ENCODE measurements at regions not wholly inside any gene's neighbourhood (a gene's known extent, or its start where the extent isn't known, plus 50 kb on each side); places are given as distances from the start of the nearest gene placed in this dataset.

- no peak overlapping the region for H3K27ac ChIP-seq
- H3K9me3 ChIP-seq, result no peaks in the 10 kb centered on the region
- DNase-seq (no peak), ATAC-seq (no peak)
- H3K27me3 ChIP-seq, result no peaks in the 10 kb centered on the region
- no peak overlapping the region for H3K4me3 ChIP-seq
- WGBS, 2 donors, result 61 to 66% methylated on average over 5 of the region's 5 CpGs
- no peaks in the 10 kb centered on the region for H3K4me1 ChIP-seq
- intact Hi-C loops (cut with DNase I), result no loop called here
- no peaks in the 10 kb centered on the region for H3K36me3 ChIP-seq (replicated peaks in 1 of 2; ENCODE audit: insufficient read depth in 1 of 2, low read depth in 2 of 2)
- no peak for TF ChIP-seq CTCF (IDR thresholded peaks at IDR 0.05)
- TF ChIP-seq POLR2A (IDR thresholded peaks at IDR 0.05), result no peak
These were observed 249.7 kb upstream of the RGPD4 start for GRCh38 chr2:107576991-107577390.

GRCh38 chr2:107582487-107582886 lies 244.2 kb upstream of the RGPD4 start:
- Histone ChIP-seq H3K27me3 (no peaks in the 10 kb centered on the region), H3K4me1 (no peaks in the 10 kb centered on the region), H3K4me3 (no peak overlapping the region), H3K9me3 (no peaks in the 10 kb centered on the region), H3K36me3 (replicated peaks in 1 of 2; ENCODE audit: insufficient read depth in 1 of 2, low read depth in 2 of 2) (no peaks in the 10 kb centered on the region), H3K27ac (no peak overlapping the region)
- DNase-seq, result no peak
- TF ChIP-seq CTCF (IDR thresholded peaks at IDR 0.05), result no peak
- TF ChIP-seq POLR2A (IDR thresholded peaks at IDR 0.05), result no peak
- no peak for ATAC-seq
- intact Hi-C loops (cut with DNase I), result no loop called here

GRCh38 chr2:107584577-107584976 lies 242.1 kb upstream of the RGPD4 start:
- Histone ChIP-seq H3K9me3 (no peaks in the 10 kb centered on the region), H3K4me1 (no peaks in the 10 kb centered on the region), H3K4me3 (no peak overlapping the region), H3K36me3 (replicated peaks in 1 of 2; ENCODE audit: insufficient read depth in 1 of 2, low read depth in 2 of 2) (no peaks in the 10 kb centered on the region), H3K27me3 (no peaks in the 10 kb centered on the region), H3K27ac (no peak overlapping the region)
- 77 to 81% methylated on average over 1 of the region's 1 CpG for WGBS, 2 donors
- intact Hi-C loops (cut with DNase I), result no loop called here
- ATAC-seq (no peak), DNase-seq (no peak)
- TF ChIP-seq CTCF (IDR thresholded peaks at IDR 0.05), result no peak
- no peak for TF ChIP-seq POLR2A (IDR thresholded peaks at IDR 0.05)

GRCh38 chr2:107585851-107586250 lies 240.8 kb upstream of the RGPD4 start:
- intact Hi-C loops (cut with DNase I), result no loop called here
- Histone ChIP-seq H3K27me3 (no peaks in the 10 kb centered on the region), H3K9me3 (no peaks in the 10 kb centered on the region), H3K27ac (no peak overlapping the region), H3K36me3 (replicated peaks in 1 of 2; ENCODE audit: insufficient read depth in 1 of 2, low read depth in 2 of 2) (no peaks in the 10 kb centered on the region), H3K4me3 (no peak overlapping the region), H3K4me1 (no peaks in the 10 kb centered on the region)
- TF ChIP-seq POLR2A (IDR thresholded peaks at IDR 0.05) (no peak), CTCF (IDR thresholded peaks at IDR 0.05) (no peak)
- WGBS, 2 donors, result 43 to 53% methylated on average over 3 of the region's 3 CpGs
- ATAC-seq (no peak), DNase-seq (no peak)

GRCh38 chr2:107588181-107588580 lies 238.5 kb upstream of the RGPD4 start:
- DNase-seq (no peak), ATAC-seq (no peak)
- WGBS, 2 donors, result 69 to 70% methylated on average over 5 of the region's 5 CpGs
- H3K4me1 ChIP-seq, result no peaks in the 10 kb centered on the region
- H3K27ac ChIP-seq, result no peak overlapping the region
- no peaks in the 10 kb centered on the region for H3K27me3 ChIP-seq
- intact Hi-C loops (cut with DNase I), result no loop called here
- TF ChIP-seq CTCF (IDR thresholded peaks at IDR 0.05) (no peak), POLR2A (IDR thresholded peaks at IDR 0.05) (no peak)
- H3K4me3 ChIP-seq, result no peak overlapping the region
- no peaks in the 10 kb centered on the region for H3K9me3 ChIP-seq
- no peaks in the 10 kb centered on the region for H3K36me3 ChIP-seq (replicated peaks in 1 of 2; ENCODE audit: insufficient read depth in 1 of 2, low read depth in 2 of 2)
